HG02970 (cell line): ENCODE measurements at regions not wholly inside any gene's neighbourhood (a gene's known extent, or its start where the extent isn't known, plus 50 kb on each side); places are given as distances from the start of the nearest gene placed in this dataset.

Experiments
- ATAC-seq: cut with Tn5 transposase; IDR thresholded peaks from one replicate; pipeline ENCODE4 v1.9.1; 2021; ENCODE audit warnings: mild to moderate bottlenecking, moderate library complexity, moderate number of reproducible peaks; ENCODE audit not compliant: unreplicated experiment, low FRiP score

DNA sequence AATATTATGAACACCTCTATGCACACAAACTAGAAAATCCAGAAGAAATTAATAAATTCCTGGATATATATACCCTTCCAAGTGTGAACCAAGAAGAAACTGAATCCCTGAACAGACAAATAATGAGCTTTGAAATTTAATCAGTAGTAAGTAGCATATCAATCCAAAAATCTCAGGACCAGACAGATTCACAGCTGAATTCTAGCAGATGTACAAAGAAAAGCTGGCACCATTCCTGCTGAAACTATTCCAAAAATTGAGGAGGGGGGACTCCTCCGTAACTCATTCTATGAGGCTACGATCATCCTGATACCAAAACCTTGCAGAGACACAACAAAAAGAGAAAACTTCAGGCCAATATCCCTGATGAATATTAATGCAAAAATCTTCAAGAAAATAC, 67.0 kb upstream of the PDE7B start:
- no peak for ATAC-seq

DNA sequence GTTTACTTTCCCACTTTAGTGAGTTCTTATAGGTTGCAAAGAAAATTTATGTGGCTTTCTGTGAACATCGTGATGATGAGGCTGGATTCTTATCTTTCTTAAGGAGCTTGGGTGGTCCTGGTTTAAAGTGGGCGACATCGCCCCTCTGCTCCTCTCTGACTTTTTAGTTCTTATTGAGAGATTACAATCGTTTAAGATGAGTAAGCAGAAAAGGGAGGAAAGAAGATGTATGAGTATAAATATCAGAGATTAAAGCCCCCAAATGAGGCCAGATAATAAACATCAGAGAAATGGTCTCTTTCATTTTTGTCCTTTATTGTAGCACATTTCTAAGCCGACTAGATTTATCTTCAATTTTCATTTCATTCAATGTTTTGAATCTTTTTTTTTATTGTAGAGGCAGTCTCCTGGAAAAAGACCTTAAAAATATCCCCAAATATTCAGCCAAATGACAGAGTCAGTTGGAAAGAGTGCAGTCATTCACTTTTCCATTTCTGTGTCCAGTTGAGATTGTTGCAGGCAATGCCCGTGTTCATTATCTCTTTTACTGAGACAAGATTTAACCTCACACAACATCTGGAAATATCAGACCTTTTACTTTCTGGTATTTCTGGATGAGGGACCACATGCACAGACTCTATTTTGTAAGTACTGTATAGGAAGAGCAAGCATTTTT, 62.0 kb upstream of the PDE7B start:
- ATAC-seq: no peak

DNA sequence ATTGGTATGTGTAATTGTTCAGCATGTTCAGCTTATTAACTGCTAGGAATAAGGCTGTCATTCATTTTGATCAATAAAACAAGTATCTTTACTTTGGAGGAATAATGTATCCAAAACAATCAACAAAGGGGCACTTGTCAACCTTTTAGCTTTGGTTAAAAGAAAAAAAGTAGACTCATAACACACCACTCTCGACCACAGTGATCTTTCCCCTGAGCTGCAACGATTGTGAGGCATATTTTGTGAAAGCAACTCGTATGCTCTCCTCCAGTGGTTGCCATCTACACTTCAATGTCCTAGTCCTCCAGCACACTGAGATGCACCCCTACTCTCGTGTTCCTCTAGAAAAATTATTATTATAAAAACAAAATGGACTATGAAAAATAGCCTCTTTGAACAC, 60.1 kb upstream of the PDE7B start:
- ATAC-seq: no peak

DNA sequence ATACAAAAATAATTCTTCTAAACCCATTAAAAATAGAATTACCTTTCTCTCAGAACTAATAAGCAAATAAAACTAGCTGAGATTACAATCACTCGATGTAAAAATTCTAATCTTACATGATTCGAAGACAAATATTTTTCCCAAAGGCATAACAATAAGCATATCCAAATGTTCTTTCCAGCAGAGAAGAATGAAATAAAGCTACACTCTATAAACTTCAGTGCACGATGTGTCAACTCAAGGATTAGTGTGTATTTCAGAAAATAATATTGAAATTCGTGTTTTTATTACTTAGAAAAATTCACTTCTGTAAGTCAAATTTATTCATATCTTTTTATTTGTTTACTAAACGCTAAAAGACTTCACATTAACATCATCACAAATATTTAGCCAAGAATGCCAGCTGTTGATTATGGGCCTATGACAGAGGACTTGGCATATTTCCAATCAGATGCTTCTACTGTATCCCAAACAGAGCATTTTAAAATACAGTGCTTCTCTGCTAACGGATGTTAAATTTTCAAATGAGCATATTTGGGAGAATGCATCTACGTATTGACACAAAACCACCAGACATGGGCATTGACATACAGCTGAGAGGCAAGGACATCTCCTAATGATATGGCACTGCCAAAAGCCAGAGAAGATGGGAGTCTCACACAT, 54.7 kb upstream of the PDE7B start:
- no peak for ATAC-seq

DNA sequence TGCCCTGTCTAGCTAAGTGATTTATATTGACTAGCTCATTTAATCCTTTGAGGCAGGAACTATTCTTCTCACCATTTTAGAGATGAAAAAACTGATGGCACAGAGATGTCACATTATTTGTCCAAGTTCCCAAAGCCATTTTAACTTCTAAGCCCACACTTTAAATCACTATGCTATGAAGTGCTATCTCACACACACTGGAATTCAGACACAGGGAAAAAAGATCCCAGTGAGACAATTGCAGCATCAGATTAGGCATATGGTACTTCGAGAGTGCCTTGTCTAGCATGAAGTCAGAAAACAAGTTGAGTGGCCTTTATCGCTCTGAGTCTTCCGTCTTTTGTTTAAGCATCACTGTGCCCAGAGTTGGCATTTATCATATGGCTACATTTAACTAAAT, 54.1 kb upstream of the PDE7B start:
- no peak for ATAC-seq

DNA sequence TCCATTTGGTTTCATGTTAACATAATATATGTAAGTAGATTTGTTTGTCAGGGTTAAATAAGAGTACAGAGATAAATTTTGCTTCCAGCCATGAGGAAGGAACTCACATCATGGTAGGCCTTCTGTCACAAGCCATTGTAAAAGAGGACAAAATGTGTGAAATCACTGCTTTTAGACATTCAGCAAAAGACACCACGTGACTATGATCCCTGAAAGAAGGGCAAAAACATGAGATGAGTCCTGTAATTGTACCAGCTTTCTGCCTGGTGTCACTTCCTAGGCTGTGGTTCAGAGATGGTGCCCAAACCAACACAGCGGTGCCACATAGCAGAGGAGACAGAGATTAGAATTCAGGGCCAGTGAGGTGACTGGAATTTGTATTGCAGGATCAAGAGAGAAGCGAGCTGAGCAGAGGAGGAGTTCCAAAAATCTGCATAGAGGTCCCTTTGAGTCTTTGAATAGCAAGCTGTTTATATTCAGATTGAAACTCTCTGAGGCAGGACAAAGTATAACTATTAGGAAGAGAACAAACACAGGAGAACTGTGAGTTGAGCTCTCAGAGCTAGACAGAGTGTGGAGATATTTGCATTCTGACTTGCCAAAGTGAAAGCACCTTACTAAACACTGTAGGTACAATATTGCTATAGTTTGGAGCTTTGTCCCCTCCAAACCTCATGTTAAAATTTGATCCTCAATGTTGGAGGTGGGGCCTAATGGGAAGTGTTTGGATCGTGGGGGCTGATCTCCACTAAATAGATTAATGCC, 52.6 kb upstream of the PDE7B start:
- ATAC-seq: no peak
